Endothelial cell (in vitro differentiated cells): ENCODE measurements at regions not wholly inside any gene's neighbourhood (a gene's known extent, or its start where the extent isn't known, plus 50 kb on each side); places are given as distances from the start of the nearest gene placed in this dataset.

Experiments
- DNase-seq: peaks from one replicate; pipeline ENCODE4 v3.0.0; 2021; ENCODE audit warnings: low spot score
- H3K27ac Mint-ChIP-seq: one replicate; pipeline ENCODE4 v1.8.0; 2021; ENCODE audit warnings: mixed read lengths, inconsistent platforms; ENCODE audit not compliant: unreplicated experiment
- H3K27me3 Mint-ChIP-seq: one replicate; pipeline ENCODE4 v1.8.0; 2021; ENCODE audit warnings: mild to moderate bottlenecking, moderate library complexity, mixed read lengths, inconsistent platforms; ENCODE audit not compliant: unreplicated experiment
- H3K36me3 Mint-ChIP-seq: one replicate; pipeline ENCODE4 v1.8.0; 2021; ENCODE audit warnings: mild to moderate bottlenecking, low read depth, mixed read lengths, inconsistent platforms; ENCODE audit not compliant: unreplicated experiment
- H3K4me1 Mint-ChIP-seq: one replicate; pipeline ENCODE4 v1.8.0; 2021; ENCODE audit warnings: mild to moderate bottlenecking, mixed read lengths, inconsistent platforms; ENCODE audit not compliant: unreplicated experiment
- H3K4me3 Mint-ChIP-seq: one replicate; pipeline ENCODE4 v1.8.0; 2021; ENCODE audit warnings: mild to moderate bottlenecking, mixed read lengths, inconsistent platforms; ENCODE audit not compliant: unreplicated experiment
- H3K9me3 Mint-ChIP-seq: one replicate; pipeline ENCODE4 v1.8.0; 2021; ENCODE audit warnings: mixed read lengths, inconsistent platforms; ENCODE audit not compliant: unreplicated experiment
- CTCF ChIP-seq: fragments of 200-600 bp; sonication (generic); IDR thresholded peaks from one replicate; pipeline ENCODE4 v1.5.0; 2021; ENCODE audit warnings: antibody characterized with exemption; ENCODE audit not compliant: unreplicated experiment

- no peaks in the 10 kb centered on the region for H3K36me3 Mint-ChIP-seq
- H3K27ac Mint-ChIP-seq, result no peak overlapping the region
- peaks cover 5% of the 10 kb centered on the region for H3K4me1 Mint-ChIP-seq
- H3K27me3 Mint-ChIP-seq, result no peaks in the 10 kb centered on the region
- TF ChIP-seq CTCF, result no peak
- no peak for DNase-seq
- H3K4me3 Mint-ChIP-seq, result no peak overlapping the region
- H3K9me3 Mint-ChIP-seq, result no peaks in the 10 kb centered on the region
Observed at GRCh38 chr1:71245246-71245645, 164.4 kb upstream of the ZRANB2 start.

GRCh38 chr1:71242239-71242638 lies 161.4 kb upstream of the ZRANB2 start:
- Mint-ChIP-seq H3K4me1 (peaks cover 5% of the 10 kb centered on the region), H3K27me3 (no peaks in the 10 kb centered on the region), H3K9me3 (no peaks in the 10 kb centered on the region), H3K4me3 (no peak overlapping the region), H3K36me3 (no peaks in the 10 kb centered on the region), H3K27ac (no peak overlapping the region)
- no peak for DNase-seq
- TF ChIP-seq CTCF, result no peak

- Mint-ChIP-seq H3K36me3 (no peaks in the 10 kb centered on the region), H3K4me3 (no peak overlapping the region), H3K27ac (no peak overlapping the region), H3K4me1 (peaks cover 14% of the 10 kb centered on the region), H3K9me3 (no peaks in the 10 kb centered on the region), H3K27me3 (no peaks in the 10 kb centered on the region)
- DNase-seq, result no peak
- TF ChIP-seq CTCF, result no peak
Observed at GRCh38 chr1:71240656-71241055, 159.8 kb upstream of the ZRANB2 start.

- H3K4me1 Mint-ChIP-seq, result peaks cover 19% of the 10 kb centered on the region
Observed at GRCh38 chr1:71236503-71236902, 155.7 kb upstream of the ZRANB2 start.

GRCh38 chr1:71233645-71234044 lies 152.8 kb upstream of the ZRANB2 start:
- peaks cover 24% of the 10 kb centered on the region for H3K4me1 Mint-ChIP-seq

More at GRCh38 chr1:71236503-71236902, 155.7 kb upstream of the ZRANB2 start:
- no peak for TF ChIP-seq CTCF
- H3K4me3 Mint-ChIP-seq, result no peak overlapping the region
- DNase-seq, result no peak
- no peaks in the 10 kb centered on the region for H3K27me3 Mint-ChIP-seq
- peak overlapping the region; percentile 39 for H3K27ac Mint-ChIP-seq
- no peaks in the 10 kb centered on the region for H3K9me3 Mint-ChIP-seq
- H3K36me3 Mint-ChIP-seq, result no peaks in the 10 kb centered on the region

More at GRCh38 chr1:71233645-71234044, 152.8 kb upstream of the ZRANB2 start:
- no peak overlapping the region for H3K27ac Mint-ChIP-seq
- no peak for TF ChIP-seq CTCF
- no peak overlapping the region for H3K4me3 Mint-ChIP-seq
- H3K9me3 Mint-ChIP-seq, result no peaks in the 10 kb centered on the region
- H3K36me3 Mint-ChIP-seq, result no peaks in the 10 kb centered on the region
- DNase-seq, result no peak
- H3K27me3 Mint-ChIP-seq, result no peaks in the 10 kb centered on the region
